K562 (cell line): ENCODE measurements at regions not wholly inside any gene's neighbourhood (a gene's known extent, or its start where the extent isn't known, plus 50 kb on each side); places are given as distances from the start of the nearest gene placed in this dataset.

ENCODE experiments used
- ATAC-seq: fragments of 200-7000 bp; cut with Tn5 transposase; 3 replicates; pipeline ENCODE4 v1.9.1; 2020; ENCODE audit warnings: moderate library complexity
- BruUV-seq: library from RNA; stranded (reverse); fragments of 400-500 nt; replicated peaks from 2 replicates; lab custom pipeline; 2021; lab: Mats Ljungman, UMichigan
- CTCF ChIA-PET: fragments of 300-600 bp; formaldehyde crosslinking; extraction: SDS; loops from one replicate; lab custom pipeline; 2021; ENCODE audit warnings: low intra/inter-chr PET ratio; lab: Yijun Ruan, JAX
- POLR2A ChIA-PET: fragments of 300-600, 350-650 bp; sonication (Branson Sonifier 250); formaldehyde crosslinking; extraction: SDS; loops from one replicate; lab custom pipeline; 2021; ENCODE audit warnings: antibody characterized with exemption, inconsistent platforms; lab: Yijun Ruan, JAX
- DNase-seq, 4 experiments: peaks; one replicate each; pipeline versions ENCODE4 v3.0.0 to v3.0.0-alpha.2; 2011 to 2018; ENCODE audit warnings: low spot score in 3 of 4, mixed read lengths in 3 of 4; ENCODE audit errors: extremely low read depth in 1 of 4
- FAIRE-seq: peaks from 2 replicates; lab custom pipeline; 2011; peaks lifted over from hg19 to GRCh38; lab: Jason Lieb, UNC
- H2AFZ ChIP-seq: 2 replicates; pipeline ENCODE4 v1.6.0; 2011; ENCODE audit warnings: low read depth, low read length, control low read depth, inconsistent platforms
- H3K27ac ChIP-seq: fragments of 200-600 bp; 3 replicates; pipeline ENCODE4 v1.8.0; 2011; ENCODE audit warnings: low read depth, mild to moderate bottlenecking, control low read depth, inconsistent platforms, low read length, moderate library complexity, mixed read lengths; ENCODE audit errors: extremely low read depth
- H3K27me3 ChIP-seq, 2 experiments: fragments of 300-600 bp in 1 of 2; 2 replicates in 1 of 2; 3 replicates in 1 of 2; pipeline versions ENCODE4 v1.6.0 to v1.8.0; 2011; ENCODE audit warnings: inconsistent platforms in 2 of 2, low read length in 2 of 2, mild to moderate bottlenecking in 1 of 2, mixed read lengths in 1 of 2, moderate library complexity in 1 of 2; ENCODE audit not compliant: control insufficient read depth in 2 of 2, insufficient read depth in 2 of 2
- H3K36me3 ChIP-seq: fragments of 300-600 bp; 3 replicates; pipeline ENCODE4 v1.8.0; 2011; ENCODE audit warnings: mild to moderate bottlenecking, low read length, inconsistent platforms; ENCODE audit not compliant: control insufficient read depth, insufficient read depth
- H3K4me1 ChIP-seq, 2 experiments: fragments of 200-600 bp in 1 of 2; replicated peaks in 1 of 2; 2 replicates in 1 of 2; 3 replicates in 1 of 2; pipeline versions ENCODE4 v1.5.1 to v1.8.0; 2011; ENCODE audit warnings: inconsistent platforms in 2 of 2, low read length in 2 of 2, mild to moderate bottlenecking in 1 of 2, mixed read lengths in 1 of 2, moderate library complexity in 1 of 2; ENCODE audit not compliant: control insufficient read depth in 2 of 2, insufficient read depth in 2 of 2
- H3K4me2 ChIP-seq: 2 replicates; pipeline ENCODE4 v1.6.1; 2011; ENCODE audit warnings: low read length, control low read depth, inconsistent platforms, mixed read lengths; ENCODE audit not compliant: insufficient read depth
- H3K4me3 ChIP-seq: fragments of 200-600 bp; sonication (generic), shearing (Covaris generic); 2 replicates; pipeline ENCODE4 v1.5.1; 2016; ENCODE audit warnings: control low read depth, inconsistent platforms
- H3K79me2 ChIP-seq: fragments of 200-600 bp; 3 replicates; pipeline ENCODE4 v1.8.0; 2011; ENCODE audit warnings: low read length, inconsistent platforms; ENCODE audit not compliant: control insufficient read depth, insufficient read depth
- H3K9ac ChIP-seq, 2 experiments: 2 replicates each; pipeline versions ENCODE4 v1.6.0 to v1.6.1; 2011; ENCODE audit warnings: low read depth in 2 of 2, low read length in 2 of 2, control low read depth in 1 of 2, inconsistent platforms in 1 of 2, mild to moderate bottlenecking in 1 of 2, mixed read lengths in 1 of 2; ENCODE audit not compliant: insufficient read depth in 1 of 2
- H3K9me1 ChIP-seq: one replicate; pipeline ENCODE4 v1.6.0; 2011; ENCODE audit warnings: inconsistent platforms, mild to moderate bottlenecking, low read length, moderate library complexity; ENCODE audit not compliant: control insufficient read depth, insufficient read depth
- H3K9me3 ChIP-seq: replicated peaks from 2 replicates; pipeline ENCODE4 v1.5.1; 2011; ENCODE audit warnings: low read depth, low read length, inconsistent platforms; ENCODE audit not compliant: control insufficient read depth, insufficient read depth
- H4K20me1 ChIP-seq: replicated peaks from 2 replicates; pipeline ENCODE4 v1.6.1; 2011; ENCODE audit warnings: low read length, inconsistent platforms, mixed read lengths; ENCODE audit not compliant: control insufficient read depth, insufficient read depth
- FOXK2 ChIP-seq, 2 experiments: fragments of 450-650 bp; IDR thresholded peaks in 1 of 2; conservative IDR thresholded peaks in 1 of 2; 2 replicates each; pipeline ENCODE4 v1.6.1; 2016; ENCODE audit warnings: low read depth in 2 of 2, mild to moderate bottlenecking in 1 of 2
- GATA2 ChIP-seq: sonication (generic); formaldehyde crosslinking; IDR thresholded peaks from 2 replicates; pipeline ENCODE4 v1.4.0; 2020; ENCODE audit warnings: mild to moderate bottlenecking, missing genetic modification reagents
- RBFOX2 ChIP-seq: fragments of 200-400 bp; formaldehyde crosslinking; IDR thresholded peaks from 2 replicates; pipeline ENCODE4 v1.6.1; 2017; ENCODE audit warnings: low read depth, mild to moderate bottlenecking, low read length, moderate library complexity
- RBM39 ChIP-seq: fragments of 200-400 bp; formaldehyde crosslinking; optimal IDR thresholded peaks from 2 replicates; pipeline ENCODE3; 2018; ENCODE audit warnings: low read depth, low read length
- SMAD1 ChIP-seq: fragments of 150-350 bp; IDR thresholded peaks from 2 replicates; pipeline ENCODE4 v1.6.1; 2014; ENCODE audit warnings: low read length, low read depth; ENCODE audit not compliant: partially characterized antibody
- WHSC1 ChIP-seq: IDR thresholded peaks from one replicate; pipeline ENCODE4 v1.6.1; 2012; ENCODE audit warnings: low read length, control low read depth, inconsistent platforms
- ZNF347 ChIP-seq: fragments of 450-650 bp; formaldehyde crosslinking; IDR thresholded peaks from 2 replicates; pipeline ENCODE4 v1.4.0; 2020; ENCODE audit warnings: low read depth, mild to moderate bottlenecking, moderate library complexity
- WGBS: fragments of 100-300 bp; shearing (Covaris generic); methylation state at CpG from one replicate; pipeline ENCODE4 v1.1.6; 2016; ENCODE audit warnings: low coverage, mixed read lengths; ENCODE audit not compliant: insufficient coverage; ENCODE audit errors: missing lambda C conversion rate; 5-methylcytosine and 5-hydroxymethylcytosine counted together
- in situ Hi-C: fragments of 300-500 bp; cut with MboI; formaldehyde crosslinking; loops from 4 replicates; pipeline ENCODE4 v1.15.0; 2018; ENCODE audit warnings: inconsistent platforms, mixed read lengths
- intact Hi-C: fragments of 100-400 bp; cut with micrococcal nuclease; formaldehyde crosslinking; loops from 2 replicates; pipeline ENCODE4 v1.14.2; 2022
- TF ChIP-seq, protein P1 (sequence below), 2 experiments: fragments of 150-350 bp in 1 of 2; IDR thresholded peaks; 2 replicates each; pipeline ENCODE4 v1.6.1; 2012 to 2016; ENCODE audit warnings: low read depth in 2 of 2, low read length in 2 of 2, mild to moderate bottlenecking in 1 of 2, moderate library complexity in 1 of 2
- TF ChIP-seq, protein P2 (sequence below): fragments of 450-650 bp; IDR thresholded peaks from 2 replicates; pipeline ENCODE4 v1.6.1; 2017; ENCODE audit warnings: mild to moderate bottlenecking, moderate library complexity
- TF ChIP-seq, protein P3 (sequence below): fragments of 250-450 bp; sonication (Bioruptor Pico); IDR thresholded peaks from 2 replicates; pipeline ENCODE4 v1.5.0; 2020; ENCODE audit warnings: mild to moderate bottlenecking
- TF ChIP-seq, protein P4 (sequence below), 2 experiments: IDR thresholded peaks; 2 replicates each; pipeline ENCODE4 v1.6.1; 2011; ENCODE audit warnings: borderline replicate concordance in 1 of 2, control low read depth in 1 of 2, low read depth in 1 of 2, low read length in 1 of 2, mild to moderate bottlenecking in 1 of 2, mixed read lengths in 1 of 2, moderate library complexity in 1 of 2; ENCODE audit not compliant: insufficient read depth in 1 of 2, insufficient read length in 1 of 2, poor library complexity in 1 of 2, severe bottlenecking in 1 of 2; ENCODE audit errors: extremely low read depth in 1 of 2

DNA sequence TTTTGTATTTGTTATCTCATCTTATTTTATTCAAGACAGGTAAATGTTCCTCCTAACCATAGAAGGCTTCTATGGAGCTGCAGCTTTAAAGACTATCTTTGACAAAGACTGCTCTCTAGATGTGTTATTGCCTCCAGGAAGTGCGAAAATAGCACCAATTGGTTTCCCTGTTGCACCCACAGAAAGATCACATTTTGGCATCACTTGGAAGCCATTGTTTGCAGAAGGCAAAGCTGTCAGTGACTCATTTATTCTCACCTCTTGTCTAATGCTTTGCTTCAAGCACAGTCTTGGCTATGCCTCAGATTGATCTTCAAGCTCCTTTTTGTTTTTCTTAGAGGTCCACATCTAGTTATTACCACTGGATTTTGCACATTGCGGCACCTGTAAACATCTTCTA lies 150.3 kb downstream of the PCDH7 start:
- in situ Hi-C loops = no loop called here
- Histone ChIP-seq H3K27me3 (no peaks in the 10 kb centered on the region), H3K27ac (no peak overlapping the region), H3K9me3 (no peaks in the 10 kb centered on the region; the same call in 1 of the 2 replicates), H3K9ac (no peak overlapping the region), H3K4me2 (no peak overlapping the region), H4K20me1 (no peaks in the 10 kb centered on the region), H3K4me3 (no peak overlapping the region), H3K36me3 (no peaks in the 10 kb centered on the region), H3K4me1 (no peaks in the 10 kb centered on the region), H3K9me1 (no peaks in the 10 kb centered on the region), H2AFZ (no peak overlapping the region), H3K79me2 (no peaks in the 10 kb centered on the region)
- DNase-seq = no peak
- ATAC-seq = no peak
- 9% methylated on average over 2 of the region's 2 CpGs for WGBS
- POLR2A ChIA-PET = no interaction called here
- intact Hi-C loops = no loop called here
- no TSS peak for BruUV-seq
- CTCF ChIA-PET = no interaction called here
- no peak for TF ChIP-seq ZNF347 (CRISPR knock-in tag)
- no peak for TF ChIP-seq RBFOX2
- TF ChIP-seq, protein P1, sequence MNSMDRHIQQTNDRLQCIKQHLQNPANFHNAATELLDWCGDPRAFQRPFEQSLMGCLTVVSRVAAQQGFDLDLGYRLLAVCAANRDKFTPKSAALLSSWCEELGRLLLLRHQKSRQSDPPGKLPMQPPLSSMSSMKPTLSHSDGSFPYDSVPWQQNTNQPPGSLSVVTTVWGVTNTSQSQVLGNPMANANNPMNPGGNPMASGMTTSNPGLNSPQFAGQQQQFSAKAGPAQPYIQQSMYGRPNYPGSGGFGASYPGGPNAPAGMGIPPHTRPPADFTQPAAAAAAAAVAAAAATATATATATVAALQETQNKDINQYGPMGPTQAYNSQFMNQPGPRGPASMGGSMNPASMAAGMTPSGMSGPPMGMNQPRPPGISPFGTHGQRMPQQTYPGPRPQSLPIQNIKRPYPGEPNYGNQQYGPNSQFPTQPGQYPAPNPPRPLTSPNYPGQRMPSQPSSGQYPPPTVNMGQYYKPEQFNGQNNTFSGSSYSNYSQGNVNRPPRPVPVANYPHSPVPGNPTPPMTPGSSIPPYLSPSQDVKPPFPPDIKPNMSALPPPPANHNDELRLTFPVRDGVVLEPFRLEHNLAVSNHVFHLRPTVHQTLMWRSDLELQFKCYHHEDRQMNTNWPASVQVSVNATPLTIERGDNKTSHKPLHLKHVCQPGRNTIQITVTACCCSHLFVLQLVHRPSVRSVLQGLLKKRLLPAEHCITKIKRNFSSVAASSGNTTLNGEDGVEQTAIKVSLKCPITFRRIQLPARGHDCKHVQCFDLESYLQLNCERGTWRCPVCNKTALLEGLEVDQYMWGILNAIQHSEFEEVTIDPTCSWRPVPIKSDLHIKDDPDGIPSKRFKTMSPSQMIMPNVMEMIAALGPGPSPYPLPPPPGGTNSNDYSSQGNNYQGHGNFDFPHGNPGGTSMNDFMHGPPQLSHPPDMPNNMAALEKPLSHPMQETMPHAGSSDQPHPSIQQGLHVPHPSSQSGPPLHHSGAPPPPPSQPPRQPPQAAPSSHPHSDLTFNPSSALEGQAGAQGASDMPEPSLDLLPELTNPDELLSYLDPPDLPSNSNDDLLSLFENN (IDR thresholded peaks at IDR 0.05; ENCODE audit: low read depth in 2 of 2, low read length in 2 of 2) = no peak
- no peak for TF ChIP-seq GATA2 (CRISPR knock-in tag)
- no peak for TF ChIP-seq FOXK2 (conservative IDR thresholded peaks at IDR 0.05 in 1 of 2, IDR thresholded peaks at IDR 0.05 in 1 of 2; ENCODE audit: low read depth in 2 of 2)
- TF ChIP-seq, protein P2, sequence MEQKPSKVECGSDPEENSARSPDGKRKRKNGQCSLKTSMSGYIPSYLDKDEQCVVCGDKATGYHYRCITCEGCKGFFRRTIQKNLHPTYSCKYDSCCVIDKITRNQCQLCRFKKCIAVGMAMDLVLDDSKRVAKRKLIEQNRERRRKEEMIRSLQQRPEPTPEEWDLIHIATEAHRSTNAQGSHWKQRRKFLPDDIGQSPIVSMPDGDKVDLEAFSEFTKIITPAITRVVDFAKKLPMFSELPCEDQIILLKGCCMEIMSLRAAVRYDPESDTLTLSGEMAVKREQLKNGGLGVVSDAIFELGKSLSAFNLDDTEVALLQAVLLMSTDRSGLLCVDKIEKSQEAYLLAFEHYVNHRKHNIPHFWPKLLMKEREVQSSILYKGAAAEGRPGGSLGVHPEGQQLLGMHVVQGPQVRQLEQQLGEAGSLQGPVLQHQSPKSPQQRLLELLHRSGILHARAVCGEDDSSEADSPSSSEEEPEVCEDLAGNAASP = no peak
- no peak for TF ChIP-seq SMAD1
- TF ChIP-seq, protein P3, sequence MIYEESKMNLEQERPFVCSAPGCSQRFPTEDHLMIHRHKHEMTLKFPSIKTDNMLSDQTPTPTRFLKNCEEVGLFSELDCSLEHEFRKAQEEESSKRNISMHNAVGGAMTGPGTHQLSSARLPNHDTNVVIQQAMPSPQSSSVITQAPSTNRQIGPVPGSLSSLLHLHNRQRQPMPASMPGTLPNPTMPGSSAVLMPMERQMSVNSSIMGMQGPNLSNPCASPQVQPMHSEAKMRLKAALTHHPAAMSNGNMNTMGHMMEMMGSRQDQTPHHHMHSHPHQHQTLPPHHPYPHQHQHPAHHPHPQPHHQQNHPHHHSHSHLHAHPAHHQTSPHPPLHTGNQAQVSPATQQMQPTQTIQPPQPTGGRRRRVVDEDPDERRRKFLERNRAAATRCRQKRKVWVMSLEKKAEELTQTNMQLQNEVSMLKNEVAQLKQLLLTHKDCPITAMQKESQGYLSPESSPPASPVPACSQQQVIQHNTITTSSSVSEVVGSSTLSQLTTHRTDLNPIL (CRISPR knock-in tag) = no peak
- TF ChIP-seq, protein P4, sequence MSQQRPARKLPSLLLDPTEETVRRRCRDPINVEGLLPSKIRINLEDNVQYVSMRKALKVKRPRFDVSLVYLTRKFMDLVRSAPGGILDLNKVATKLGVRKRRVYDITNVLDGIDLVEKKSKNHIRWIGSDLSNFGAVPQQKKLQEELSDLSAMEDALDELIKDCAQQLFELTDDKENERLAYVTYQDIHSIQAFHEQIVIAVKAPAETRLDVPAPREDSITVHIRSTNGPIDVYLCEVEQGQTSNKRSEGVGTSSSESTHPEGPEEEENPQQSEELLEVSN (IDR thresholded peaks at IDR 0.05; ENCODE audit: borderline replicate concordance in 1 of 2, extremely low read depth in 1 of 2, insufficient read depth in 1 of 2, insufficient read length in 1 of 2, low read depth in 1 of 2, low read length in 1 of 2, poor library complexity in 1 of 2, severe bottlenecking in 1 of 2) = no peak
- no peak for TF ChIP-seq WHSC1
- TF ChIP-seq RBM39 = no peak
- FAIRE-seq = no peak
